Uterus (tissue), 3 donors: ENCODE measurements at regions not wholly inside any gene's neighbourhood (a gene's known extent, or its start where the extent isn't known, plus 50 kb on each side); places are given as distances from the start of the nearest gene placed in this dataset.
"Not testable (repeated sequence)": the region's sequence is repeated elsewhere in the genome, so short reads cannot be mapped to it uniquely, and the experiment has no call there.

Experiments
- DNase-seq, 2 donors: peaks; one replicate each; pipeline ENCODE4 v3.0.0-alpha.2; 2019 to 2020
- H3K27ac ChIP-seq, 2 donors: fragments of 200-600 bp; sonication (generic); 1 replicate in 1 of 2; 2 replicates in 1 of 2; pipeline ENCODE4 v1.5.1; 2016 to 2018
- H3K27me3 ChIP-seq, 2 donors: fragments of 200-600 bp; sonication (generic); one replicate each; pipeline ENCODE4 v1.5.1; 2018 to 2019; ENCODE audit warnings: control low read depth in 1 of 2
- H3K36me3 ChIP-seq, 2 donors: fragments of 200-600 bp; sonication (generic); one replicate each; pipeline ENCODE4 v1.5.1; 2019; ENCODE audit warnings: control low read depth in 1 of 2
- H3K4me1 ChIP-seq, 2 donors: fragments of 200-600 bp; sonication (generic); one replicate each; pipeline ENCODE4 v1.5.1; 2018 to 2019; ENCODE audit warnings: control low read depth in 1 of 2
- H3K4me3 ChIP-seq, 2 donors: fragments of 200-600 bp; sonication (generic); 1 replicate in 1 of 2; 2 replicates in 1 of 2; pipeline ENCODE4 v1.5.1; 2018 to 2019; ENCODE audit warnings: mild to moderate bottlenecking in 1 of 2
- H3K9me3 ChIP-seq, 2 donors: fragments of 200-600 bp; sonication (generic); one replicate each; pipeline ENCODE4 v1.5.1; 2019; ENCODE audit warnings: control low read depth in 1 of 2
- CTCF ChIP-seq, 4 experiments: fragments of 200-600 bp in 2 of 4; fragments of 450-650 bp in 2 of 4; sonication (generic) in 2 of 4; IDR thresholded peaks; one replicate each; pipeline ENCODE4 v1.5.1; 2016 to 2019; ENCODE audit warnings: antibody characterized with exemption in 4 of 4, mild to moderate bottlenecking in 2 of 4, moderate library complexity in 1 of 4
- POLR2A ChIP-seq, 2 donors: fragments of 450-650 bp; IDR thresholded peaks; one replicate each; pipeline ENCODE4 v1.6.1; 2016; ENCODE audit warnings: antibody characterized with exemption in 2 of 2, mild to moderate bottlenecking in 1 of 2, moderate library complexity in 1 of 2
- intact Hi-C: fragments of 100-400 bp; cut with DNase I; formaldehyde crosslinking; loops from one replicate; pipeline ENCODE4 v1.15.1; 2023; ENCODE audit warnings: low total_unique reads
- donor health status: DM: yes; HTN: yes; CAD: no.

GRCh38 chr19:29001141-29001581 is 211.8 kb downstream of the UQCRFS1 start:
- intact Hi-C loops = no loop called here
- Histone ChIP-seq H3K4me3 (no peak overlapping the region), H3K27ac (peak overlapping the region in 1 of 2 donors; percentile 57), H3K4me1 (peaks cover 0 to 4% of the 10 kb centered on the region in 2 donors), H3K27me3 (no peaks in the 10 kb centered on the region), H3K36me3 (no peaks in the 10 kb centered on the region), H3K9me3 (no peaks in the 10 kb centered on the region)
- DNase-seq = peak in 1 of 2 donors; percentile 39
- no peak for TF ChIP-seq CTCF (IDR thresholded peaks at IDR 0.05)
- no peak for TF ChIP-seq POLR2A (IDR thresholded peaks at IDR 0.05)

- TF ChIP-seq CTCF (IDR thresholded peaks at IDR 0.05) (no peak), POLR2A (IDR thresholded peaks at IDR 0.05) (no peak)
- peak in 1 of 2 donors; percentile 18 for DNase-seq
- no peak overlapping the region for H3K27ac ChIP-seq
- H3K36me3 ChIP-seq = no peaks in the 10 kb centered on the region
- no peaks in the 10 kb centered on the region for H3K27me3 ChIP-seq
- H3K4me1 ChIP-seq = peaks cover 0 to 4% of the 10 kb centered on the region in 2 donors
- intact Hi-C loops = no loop called here
- H3K9me3 ChIP-seq = no peaks in the 10 kb centered on the region
- H3K4me3 ChIP-seq = no peak overlapping the region
Measured at GRCh38 chr19:28999724-29000433, 213.1 kb downstream of the UQCRFS1 start.

- no peak for TF ChIP-seq CTCF (IDR thresholded peaks at IDR 0.05)
- no peak for TF ChIP-seq POLR2A (IDR thresholded peaks at IDR 0.05)
- Histone ChIP-seq H3K27me3 (no peaks in the 10 kb centered on the region), H3K4me1 (peaks cover 0 to 4% of the 10 kb centered on the region in 2 donors), H3K9me3 (no peaks in the 10 kb centered on the region), H3K4me3 (no peak overlapping the region), H3K27ac (no peak overlapping the region), H3K36me3 (no peaks in the 10 kb centered on the region)
- DNase-seq = no peak
- intact Hi-C loops = no loop called here
Measured at GRCh38 chr19:28998974-28999373, 214.0 kb downstream of the UQCRFS1 start.

DNA sequence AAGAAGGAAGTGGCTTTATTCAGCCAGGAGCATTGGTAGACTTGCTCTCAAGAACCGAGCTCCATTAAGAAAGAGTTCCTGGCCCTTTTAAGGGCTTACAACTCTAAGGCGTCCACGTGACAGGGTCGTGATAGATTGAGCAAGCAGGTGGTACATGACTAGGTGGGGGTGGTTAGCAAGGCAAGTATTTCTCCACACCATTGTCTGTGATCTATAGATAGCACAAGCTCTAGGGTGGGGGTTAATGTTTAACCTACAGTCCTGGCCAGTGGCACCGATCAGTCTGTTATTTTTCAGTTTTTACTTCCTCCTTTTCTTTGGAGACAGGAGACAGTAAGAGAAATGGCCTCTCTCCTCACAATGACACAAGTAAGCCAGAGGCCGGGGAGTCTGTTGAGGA is 215.1 kb downstream of the UQCRFS1 start:
- intact Hi-C loops = not testable (repeated sequence)

GRCh38 chr19:28990522-28990921 is 222.4 kb downstream of the UQCRFS1 start:
- Histone ChIP-seq H3K27ac (no peak overlapping the region), H3K27me3 (no peaks in the 10 kb centered on the region), H3K4me3 (no peak overlapping the region), H3K9me3 (no peaks in the 10 kb centered on the region), H3K36me3 (no peaks in the 10 kb centered on the region), H3K4me1 (no peaks in the 10 kb centered on the region)
- TF ChIP-seq POLR2A (IDR thresholded peaks at IDR 0.05) (no peak), CTCF (IDR thresholded peaks at IDR 0.05) (no peak)
- no peak for DNase-seq
- intact Hi-C loops = no loop called here

More for the DNA sequence above, 215.1 kb downstream of the UQCRFS1 start:
- not testable (repeated sequence) for H3K27me3 ChIP-seq, H3K27ac ChIP-seq, H3K4me3 ChIP-seq, H3K4me1 ChIP-seq, DNase-seq, H3K36me3 ChIP-seq, H3K9me3 ChIP-seq
